H1 (cell line): ENCODE measurements at regions not wholly inside any gene's neighbourhood (a gene's known extent, or its start where the extent isn't known, plus 50 kb on each side); places are given as distances from the start of the nearest gene placed in this dataset.

Experiments used
- CTCF ChIA-PET: fragments of 300-600 bp; sonication (Branson Sonifier 250); formaldehyde crosslinking; loops from one replicate; lab custom pipeline; 2021; ENCODE audit not compliant: partially characterized antibody; lab: Charles Lee
- POLR2A ChIA-PET: fragments of 300-600 bp; sonication (Branson Sonifier 250); formaldehyde crosslinking; loops from one replicate; lab custom pipeline; 2021; ENCODE audit warnings: inconsistent platforms; ENCODE audit not compliant: partially characterized antibody; lab: Charles Lee
- DNase-seq, 2 experiments: peaks; one replicate each; pipeline versions ENCODE4 v3.0.0 to v3.0.0-alpha.2; 2010 to 2022; ENCODE audit warnings: low spot score in 2 of 2, low read depth in 1 of 2, mixed read lengths in 1 of 2
- FAIRE-seq: peaks from 2 replicates; lab custom pipeline; 2011; peaks lifted over from hg19 to GRCh38; lab: Jason Lieb, UNC
- H2AFZ ChIP-seq: 2 replicates; pipeline ENCODE4 v1.8.1; 2012; ENCODE audit warnings: low read length, inconsistent platforms
- H2AK5ac ChIP-seq: 2 replicates; pipeline ENCODE4 v1.6.1; 2013; ENCODE audit warnings: low read depth, low read length
- H2BK120ac ChIP-seq: replicated peaks from 2 replicates; pipeline ENCODE3; 2013; ENCODE audit warnings: low read depth, low read length, inconsistent platforms
- H2BK12ac ChIP-seq: 2 replicates; pipeline ENCODE4 v1.6.1; 2013; ENCODE audit warnings: low read depth, low read length
- H2BK15ac ChIP-seq: 2 replicates; pipeline ENCODE4 v1.6.1; 2013; ENCODE audit warnings: low read length
- H2BK20ac ChIP-seq: 2 replicates; pipeline ENCODE4 v1.6.1; 2013; ENCODE audit warnings: low read length
- H2BK5ac ChIP-seq: 2 replicates; pipeline ENCODE4 v1.6.1; 2013; ENCODE audit warnings: low read depth, low read length
- H3K14ac ChIP-seq: 2 replicates; pipeline ENCODE4 v1.6.1; 2013; ENCODE audit warnings: inconsistent platforms; ENCODE audit not compliant: insufficient read length
- H3K18ac ChIP-seq: 2 replicates; pipeline ENCODE4 v1.6.1; 2013; ENCODE audit warnings: low read length; ENCODE audit errors: extremely low read depth
- H3K23ac ChIP-seq: 2 replicates; pipeline ENCODE4 v1.6.1; 2013; ENCODE audit warnings: inconsistent platforms; ENCODE audit not compliant: insufficient read length
- H3K23me2 ChIP-seq: 2 replicates; pipeline ENCODE4 v1.6.1; 2013; ENCODE audit warnings: low read depth, low read length
- H3K27ac ChIP-seq: 2 replicates; pipeline ENCODE4 v1.6.1; 2011; ENCODE audit warnings: low read depth, low read length, inconsistent platforms
- H3K27me3 ChIP-seq, 4 experiments: replicated peaks in 1 of 4; 1 replicate in 1 of 4; 2 replicates in 3 of 4; pipeline versions ENCODE4 v1.6.1 to v1.8.1; 2011 to 2013; ENCODE audit warnings: low read length in 3 of 4, mild to moderate bottlenecking in 3 of 4, inconsistent platforms in 2 of 4, mixed read lengths in 2 of 4, moderate library complexity in 1 of 4; ENCODE audit not compliant: control insufficient read depth in 3 of 4, insufficient read depth in 3 of 4; ENCODE audit errors: extremely low read depth in 1 of 4
- H3K36me3 ChIP-seq, 4 experiments: 2 replicates each; pipeline versions ENCODE4 v1.6.1 to v1.8.1; 2011 to 2013; ENCODE audit warnings: mild to moderate bottlenecking in 4 of 4, low read length in 3 of 4, moderate library complexity in 2 of 4, control low read depth in 1 of 4, inconsistent platforms in 1 of 4; ENCODE audit not compliant: insufficient read depth in 4 of 4, control insufficient read depth in 2 of 4
- H3K4ac ChIP-seq: replicated peaks from 2 replicates; pipeline ENCODE3; 2013; ENCODE audit warnings: low read length, low read depth, mixed read lengths, inconsistent platforms; ENCODE audit not compliant: insufficient read length
- H3K4me1 ChIP-seq, 4 experiments: replicated peaks in 1 of 4; 1 replicate in 1 of 4; 2 replicates in 3 of 4; pipeline versions ENCODE4 v1.6.1 to v1.8.1; 2011 to 2013; ENCODE audit warnings: low read length in 3 of 4, inconsistent platforms in 2 of 4, mixed read lengths in 1 of 4; ENCODE audit not compliant: insufficient read depth in 4 of 4, control insufficient read depth in 3 of 4
- H3K4me2 ChIP-seq, 2 experiments: 2 replicates each; pipeline versions ENCODE4 v1.6.1 to v1.8.1; 2011 to 2013; ENCODE audit warnings: low read depth in 2 of 2, low read length in 2 of 2, control low read depth in 1 of 2, inconsistent platforms in 1 of 2, mild to moderate bottlenecking in 1 of 2; ENCODE audit not compliant: insufficient read depth in 1 of 2
- H3K4me3 ChIP-seq, 4 experiments: fragments of 200-600, 300-600 bp in 1 of 4; sonication (generic), shearing (Covaris generic), sonication (Bioruptor Twin) in 1 of 4; 2 replicates each; pipeline versions ENCODE4 v1.5.1 to v1.8.1; 2011 to 2016; ENCODE audit warnings: low read length in 4 of 4, low read depth in 3 of 4, control low read depth in 2 of 4, inconsistent platforms in 2 of 4, mild to moderate bottlenecking in 2 of 4, mixed read lengths in 1 of 4, moderate library complexity in 1 of 4; ENCODE audit not compliant: insufficient read depth in 2 of 4; ENCODE audit errors: extremely low read depth in 1 of 4
- H3K56ac ChIP-seq: replicated peaks from 2 replicates; pipeline ENCODE3; 2013; ENCODE audit warnings: low read depth, mild to moderate bottlenecking, mixed read lengths, low read length, inconsistent platforms; ENCODE audit not compliant: insufficient read length
- H3K79me1 ChIP-seq: 2 replicates; pipeline ENCODE4 v1.6.1; 2013; ENCODE audit warnings: low read depth, low read length, control low read depth
- H3K79me2 ChIP-seq, 2 experiments: 2 replicates each; pipeline versions ENCODE4 v1.6.1 to v1.8.1; 2012 to 2013; ENCODE audit warnings: low read length in 2 of 2, mild to moderate bottlenecking in 2 of 2, inconsistent platforms in 1 of 2; ENCODE audit not compliant: insufficient read depth in 2 of 2, control insufficient read depth in 1 of 2
- H3K9ac ChIP-seq, 4 experiments: replicated peaks in 1 of 4; 1 replicate in 1 of 4; 2 replicates in 3 of 4; pipeline versions ENCODE4 v1.6.1 to v1.8.1; 2011 to 2013; ENCODE audit warnings: low read depth in 3 of 4, low read length in 3 of 4, control low read depth in 2 of 4, mild to moderate bottlenecking in 2 of 4, moderate library complexity in 2 of 4, inconsistent platforms in 1 of 4; ENCODE audit errors: extremely low read depth in 1 of 4
- H3K9me3 ChIP-seq, 2 experiments: 2 replicates each; pipeline versions ENCODE4 v1.6.1 to v1.8.1; 2012 to 2013; ENCODE audit warnings: mild to moderate bottlenecking in 2 of 2, moderate library complexity in 2 of 2, control low read depth in 1 of 2, inconsistent platforms in 1 of 2, low read depth in 1 of 2, low read length in 1 of 2, mixed read lengths in 1 of 2; ENCODE audit not compliant: insufficient read depth in 2 of 2
- H4K20me1 ChIP-seq, 2 experiments: replicated peaks in 1 of 2; 2 replicates each; pipeline versions ENCODE3 to v1.8.1; 2011 to 2013; ENCODE audit warnings: inconsistent platforms in 2 of 2, low read length in 2 of 2, mild to moderate bottlenecking in 1 of 2; ENCODE audit not compliant: insufficient read depth in 2 of 2, control insufficient read depth in 1 of 2
- H4K5ac ChIP-seq: 2 replicates; pipeline ENCODE4 v1.6.1; 2013; ENCODE audit warnings: low read length, low read depth, mixed read lengths, inconsistent platforms; ENCODE audit not compliant: insufficient read length
- H4K8ac ChIP-seq: 2 replicates; pipeline ENCODE4 v1.8.0; 2013; ENCODE audit warnings: mild to moderate bottlenecking, moderate library complexity, low read length, inconsistent platforms; ENCODE audit not compliant: insufficient read depth; ENCODE audit errors: extremely low read depth
- H4K91ac ChIP-seq: replicated peaks from 2 replicates; pipeline ENCODE3; 2013; ENCODE audit warnings: low read length, mixed read lengths, inconsistent platforms; ENCODE audit not compliant: insufficient read length
- ASH2L ChIP-seq: fragments of 200-600, 300-600 bp; sonication (generic); IDR thresholded peaks from one replicate; pipeline ENCODE4 v1.7.1; 2017; ENCODE audit warnings: low read length
- FOSL1 ChIP-seq: IDR thresholded peaks from 2 replicates; pipeline ENCODE4 v1.6.1; 2011; ENCODE audit warnings: mild to moderate bottlenecking, low read depth, low read length, moderate library complexity; ENCODE audit not compliant: insufficient read depth
- HDAC6 ChIP-seq: IDR thresholded peaks from one replicate; pipeline ENCODE4 v1.7.1; 2012; ENCODE audit warnings: low read depth, mild to moderate bottlenecking, inconsistent platforms, low read length, moderate library complexity
- KDM4A ChIP-seq: IDR thresholded peaks from one replicate; pipeline ENCODE4 v1.7.1; 2012; ENCODE audit warnings: low read depth, mild to moderate bottlenecking, moderate library complexity, low read length, inconsistent platforms; ENCODE audit not compliant: severe bottlenecking
- MAFK ChIP-seq: IDR thresholded peaks from 2 replicates; pipeline ENCODE4 v1.6.1; 2012; ENCODE audit warnings: low read depth, mild to moderate bottlenecking, improper control_type of control experiment, low read length
- POLR2AphosphoS5 ChIP-seq: IDR thresholded peaks from 2 replicates; pipeline ENCODE4 v1.6.1; 2011; ENCODE audit warnings: low read depth, low read length
- SIN3A ChIP-seq, 2 experiments: IDR thresholded peaks in 1 of 2; conservative IDR thresholded peaks in 1 of 2; 2 replicates each; pipeline ENCODE4 v1.6.1; 2011 to 2012; ENCODE audit warnings: low read length in 2 of 2, improper control_type of control experiment in 1 of 2, low read depth in 1 of 2, mild to moderate bottlenecking in 1 of 2
- TAF1 ChIP-seq: IDR thresholded peaks from 2 replicates; pipeline ENCODE4 v1.6.1; 2011; ENCODE audit warnings: mild to moderate bottlenecking, low read depth, low read length
- WGBS, 2 experiments: shearing (Covaris generic) in 1 of 2; methylation state at CpG; one replicate each; pipeline versions ENCODE4 v1.1.6 to v1.1.7; 2013 to 2015; ENCODE audit warnings: low lambda C conversion rate in 2 of 2, mixed read lengths in 2 of 2, inconsistent platforms in 1 of 2, low coverage in 1 of 2, missing lambda C conversion rate in 1 of 2; ENCODE audit not compliant: insufficient replicate concordance in 2 of 2, insufficient coverage in 1 of 2, insufficient read length in 1 of 2; ENCODE audit errors: extremely low coverage in 1 of 2, missing lambda C conversion rate in 1 of 2; 5-methylcytosine and 5-hydroxymethylcytosine counted together
- TF ChIP-seq, protein P1 (sequence below): IDR thresholded peaks from 2 replicates; pipeline ENCODE4 v1.6.1; 2012; ENCODE audit warnings: low read length, inconsistent platforms
- TF ChIP-seq, protein P2 (sequence below): IDR thresholded peaks from 2 replicates; pipeline ENCODE4 v1.6.1; 2011; ENCODE audit warnings: low read depth, mild to moderate bottlenecking, low read length; ENCODE audit not compliant: insufficient read depth

DNA sequence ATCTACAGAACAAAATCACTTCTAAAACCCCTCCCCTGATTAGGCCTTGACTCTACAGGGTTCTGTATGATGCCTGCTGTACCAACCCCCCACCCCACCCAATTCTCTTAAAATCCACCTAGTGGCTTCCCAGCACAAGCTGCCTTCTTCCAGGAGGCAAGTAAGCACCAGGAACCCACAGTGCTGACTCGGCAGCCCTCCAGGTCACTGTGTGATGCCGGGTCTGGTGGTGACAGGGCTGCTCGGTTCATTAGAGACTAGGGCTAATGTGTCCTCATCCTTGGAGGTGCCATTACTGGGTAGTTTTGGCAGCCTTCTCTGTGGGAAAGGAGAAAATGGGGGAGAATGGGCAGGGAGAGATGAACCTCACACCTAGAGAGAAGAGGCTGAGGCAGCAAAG lies 363.5 kb downstream of the PTPRU start:
- Histone ChIP-seq H3K4ac (no peak overlapping the region), H4K91ac (no peak overlapping the region), H3K79me2 (no peaks in the 10 kb centered on the region), H2BK5ac (no peak overlapping the region), H3K4me2 (no peak overlapping the region), H3K23me2 (peaks cover 2% of the 10 kb centered on the region; the same call in 1 of the 2 replicates), H3K36me3 (no peaks in the 10 kb centered on the region), H2AFZ (no peak overlapping the region), H3K9me3 (peaks cover 6 to 14% of the 10 kb centered on the region in 2 experiments; a peak in 3 of 4 replicates), H3K56ac (no peak overlapping the region), H3K27ac (no peak overlapping the region), H3K27me3 (no peaks in the 10 kb centered on the region), H2BK120ac (no peak overlapping the region), H2BK12ac (no peak overlapping the region), H2BK15ac (no peak overlapping the region), H4K20me1 (no peaks in the 10 kb centered on the region), H3K23ac (no peak overlapping the region), H2BK20ac (no peak overlapping the region), H3K4me1 (no peaks in the 10 kb centered on the region), H2AK5ac (no peak overlapping the region), H3K79me1 (no peaks in the 10 kb centered on the region), H3K18ac (no peak overlapping the region), H3K14ac (no peak overlapping the region), H3K4me3 (no peak overlapping the region), H4K5ac (no peak overlapping the region), H4K8ac (no peak overlapping the region), H3K9ac (no peak overlapping the region)
- FAIRE-seq (no peak), DNase-seq (no peak)
- CTCF ChIA-PET: interaction anchor here (1.0 kb wide), 1 partner anchor 24 kb away, joined by 3 read pairs; no protein-coding TSS in a partner anchor
- POLR2A ChIA-PET: no interaction called here
- 92% methylated on average over 3 of the region's 3 CpGs; no CpG with 5 or more reads in 1 of the 2 experiments for WGBS, 2 experiments
- TF ChIP-seq MAFK (no peak), FOSL1 (no peak), ASH2L (no peak), KDM4A (no peak), POLR2AphosphoS5 (no peak), HDAC6 (no peak), TAF1 (no peak), SIN3A (conservative IDR thresholded peaks at IDR 0.05 in 1 of 2, IDR thresholded peaks at IDR 0.05 in 1 of 2; ENCODE audit: low read depth in 1 of 2, low read length in 2 of 2) (no peak)
- TF ChIP-seq, protein P1, sequence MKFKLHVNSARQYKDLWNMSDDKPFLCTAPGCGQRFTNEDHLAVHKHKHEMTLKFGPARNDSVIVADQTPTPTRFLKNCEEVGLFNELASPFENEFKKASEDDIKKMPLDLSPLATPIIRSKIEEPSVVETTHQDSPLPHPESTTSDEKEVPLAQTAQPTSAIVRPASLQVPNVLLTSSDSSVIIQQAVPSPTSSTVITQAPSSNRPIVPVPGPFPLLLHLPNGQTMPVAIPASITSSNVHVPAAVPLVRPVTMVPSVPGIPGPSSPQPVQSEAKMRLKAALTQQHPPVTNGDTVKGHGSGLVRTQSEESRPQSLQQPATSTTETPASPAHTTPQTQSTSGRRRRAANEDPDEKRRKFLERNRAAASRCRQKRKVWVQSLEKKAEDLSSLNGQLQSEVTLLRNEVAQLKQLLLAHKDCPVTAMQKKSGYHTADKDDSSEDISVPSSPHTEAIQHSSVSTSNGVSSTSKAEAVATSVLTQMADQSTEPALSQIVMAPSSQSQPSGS: no peak
- TF ChIP-seq, protein P2, sequence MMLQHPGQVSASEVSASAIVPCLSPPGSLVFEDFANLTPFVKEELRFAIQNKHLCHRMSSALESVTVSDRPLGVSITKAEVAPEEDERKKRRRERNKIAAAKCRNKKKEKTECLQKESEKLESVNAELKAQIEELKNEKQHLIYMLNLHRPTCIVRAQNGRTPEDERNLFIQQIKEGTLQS: no peak
